SK-N-SH treated with all-trans-retinoic acid at 6 μM for 48 hours (cell line): ENCODE measurements at regions not wholly inside any gene's neighbourhood (a gene's known extent, or its start where the extent isn't known, plus 50 kb on each side); places are given as distances from the start of the nearest gene placed in this dataset.

Source experiments
- ATAC-seq: fragments of 200-7000 bp; cut with Tn5 transposase; 3 replicates; pipeline ENCODE4 v1.9.1; 2020; ENCODE audit warnings: mild to moderate bottlenecking, moderate library complexity
- ARNTL ChIP-seq: fragments of 450-650 bp; formaldehyde crosslinking; IDR thresholded peaks from 2 replicates; pipeline ENCODE4 v1.5.0; 2020; ENCODE audit warnings: low read depth, mild to moderate bottlenecking, moderate library complexity, borderline replicate concordance
- BACH2 ChIP-seq: fragments of 250-450 bp; sonication (Bioruptor Pico); IDR thresholded peaks from 2 replicates; pipeline ENCODE4 v1.9.0; 2021; ENCODE audit warnings: mild to moderate bottlenecking, borderline replicate concordance
- CSDC2 ChIP-seq: fragments of 250-450 bp; sonication (Bioruptor Pico); IDR thresholded peaks from 2 replicates; pipeline ENCODE4 v1.5.0; 2020; ENCODE audit warnings: mild to moderate bottlenecking, moderate library complexity
- ESRRG ChIP-seq: fragments of 250-450 bp; sonication (Bioruptor Pico); IDR thresholded peaks from 2 replicates; pipeline ENCODE4 v1.6.1; 2021; ENCODE audit warnings: mild to moderate bottlenecking
- GLIS3 ChIP-seq: fragments of 250-450 bp; sonication (Bioruptor Pico); IDR thresholded peaks from 2 replicates; pipeline ENCODE4 v1.5.0; 2020; ENCODE audit warnings: mild to moderate bottlenecking, moderate library complexity
- OSR1 ChIP-seq: fragments of 250-450 bp; sonication (Bioruptor Pico); IDR thresholded peaks from 2 replicates; pipeline ENCODE4 v1.8.0; 2022; ENCODE audit warnings: moderate library complexity, mild to moderate bottlenecking, inconsistent platforms
- PPARA ChIP-seq: fragments of 250-450 bp; sonication (Bioruptor Pico); IDR thresholded peaks from 2 replicates; pipeline ENCODE4 v1.5.0; 2020; ENCODE audit warnings: mild to moderate bottlenecking, borderline replicate concordance
- SNAI2 ChIP-seq: fragments of 250-450 bp; sonication (Bioruptor Pico); IDR thresholded peaks from 2 replicates; pipeline ENCODE4 v1.5.0; 2020; ENCODE audit warnings: mild to moderate bottlenecking, moderate library complexity
- TCF4 ChIP-seq: fragments of 250-450 bp; sonication (Bioruptor Pico); IDR thresholded peaks from 2 replicates; pipeline ENCODE4 v1.8.0; 2021; ENCODE audit warnings: mild to moderate bottlenecking, moderate library complexity, borderline replicate concordance
- TOX ChIP-seq: fragments of 250-450 bp; sonication (Bioruptor Pico); IDR thresholded peaks from 2 replicates; pipeline ENCODE4 v1.8.0; 2021; ENCODE audit warnings: mild to moderate bottlenecking, moderate library complexity, borderline replicate concordance
- ZC3H10 ChIP-seq: fragments of 250-450 bp; sonication (Bioruptor Pico); IDR thresholded peaks from 2 replicates; pipeline ENCODE4 v1.5.1; 2021; ENCODE audit warnings: mild to moderate bottlenecking, moderate library complexity
- ZFP3 ChIP-seq: fragments of 250-450 bp; sonication (Bioruptor Pico); IDR thresholded peaks from 2 replicates; pipeline ENCODE4 v1.5.0; 2020; ENCODE audit warnings: mild to moderate bottlenecking, moderate library complexity
- ZFP30 ChIP-seq: fragments of 450-650 bp; formaldehyde crosslinking; IDR thresholded peaks from 2 replicates; pipeline ENCODE4 v1.5.0; 2022; ENCODE audit warnings: mild to moderate bottlenecking, moderate library complexity
- ZNF565 ChIP-seq: fragments of 450-650 bp; formaldehyde crosslinking; conservative IDR thresholded peaks from 2 replicates; pipeline ENCODE4 v1.5.0; 2020; ENCODE audit warnings: low read depth, mild to moderate bottlenecking, moderate library complexity
- ZNF70 ChIP-seq: fragments of 450-650 bp; formaldehyde crosslinking; IDR thresholded peaks from 2 replicates; pipeline ENCODE4 v1.5.0; 2020; ENCODE audit warnings: mild to moderate bottlenecking, moderate library complexity
- ZNF8 ChIP-seq: fragments of 450-650 bp; formaldehyde crosslinking; IDR thresholded peaks from 2 replicates; pipeline ENCODE4 v1.5.0; 2020; ENCODE audit warnings: mild to moderate bottlenecking, moderate library complexity
- TF ChIP-seq, protein P1 (sequence below): fragments of 250-450 bp; sonication (Bioruptor Pico); IDR thresholded peaks from 2 replicates; pipeline ENCODE4 v1.5.1; 2020; ENCODE audit warnings: low read depth, mild to moderate bottlenecking, moderate library complexity
- TF ChIP-seq, protein P2 (sequence below): fragments of 250-450 bp; sonication (Bioruptor Pico); IDR thresholded peaks from 2 replicates; pipeline ENCODE4 v1.8.0; 2021; ENCODE audit warnings: low read depth, mild to moderate bottlenecking, moderate library complexity, borderline replicate concordance
- TF ChIP-seq, protein P3 (sequence below): fragments of 250-450 bp; sonication (Bioruptor Pico); IDR thresholded peaks from 2 replicates; pipeline ENCODE4 v1.8.0; 2020; ENCODE audit warnings: mild to moderate bottlenecking, moderate library complexity, borderline replicate concordance
- TF ChIP-seq, protein P4 (sequence below): fragments of 250-450 bp; sonication (Bioruptor Pico); IDR thresholded peaks from 2 replicates; pipeline ENCODE4 v1.5.1; 2021; ENCODE audit warnings: mild to moderate bottlenecking, moderate library complexity
- TF ChIP-seq, protein P5 (sequence below): fragments of 250-450 bp; sonication (Bioruptor Pico); IDR thresholded peaks from 2 replicates; pipeline ENCODE4 v1.5.0; 2020; ENCODE audit warnings: mild to moderate bottlenecking, moderate library complexity

DNA sequence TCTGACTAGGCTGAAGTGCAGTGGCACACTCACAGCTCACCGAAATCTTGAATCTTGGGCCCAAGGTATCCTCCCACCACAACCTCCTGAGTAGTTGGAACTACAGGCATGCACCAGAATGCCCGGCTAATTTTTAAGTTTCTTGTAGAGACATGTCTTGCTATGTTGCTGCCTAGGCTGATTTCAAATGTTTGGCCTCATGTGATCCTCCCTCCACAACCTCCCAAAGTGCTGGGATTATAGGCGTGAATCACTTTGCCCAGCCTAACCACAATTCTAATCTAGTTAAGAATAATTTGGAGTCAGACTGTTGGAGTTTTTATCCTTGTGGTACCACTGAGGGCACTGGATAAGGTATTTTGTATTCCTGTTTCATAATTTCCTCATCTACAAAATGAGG is 317.5 kb upstream of the AGA start (continued):
- TF ChIP-seq, protein P1, sequence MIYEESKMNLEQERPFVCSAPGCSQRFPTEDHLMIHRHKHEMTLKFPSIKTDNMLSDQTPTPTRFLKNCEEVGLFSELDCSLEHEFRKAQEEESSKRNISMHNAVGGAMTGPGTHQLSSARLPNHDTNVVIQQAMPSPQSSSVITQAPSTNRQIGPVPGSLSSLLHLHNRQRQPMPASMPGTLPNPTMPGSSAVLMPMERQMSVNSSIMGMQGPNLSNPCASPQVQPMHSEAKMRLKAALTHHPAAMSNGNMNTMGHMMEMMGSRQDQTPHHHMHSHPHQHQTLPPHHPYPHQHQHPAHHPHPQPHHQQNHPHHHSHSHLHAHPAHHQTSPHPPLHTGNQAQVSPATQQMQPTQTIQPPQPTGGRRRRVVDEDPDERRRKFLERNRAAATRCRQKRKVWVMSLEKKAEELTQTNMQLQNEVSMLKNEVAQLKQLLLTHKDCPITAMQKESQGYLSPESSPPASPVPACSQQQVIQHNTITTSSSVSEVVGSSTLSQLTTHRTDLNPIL (CRISPR knock-in tag): no peak
- no peak for TF ChIP-seq ZNF8
- TF ChIP-seq ZNF565: no peak

DNA sequence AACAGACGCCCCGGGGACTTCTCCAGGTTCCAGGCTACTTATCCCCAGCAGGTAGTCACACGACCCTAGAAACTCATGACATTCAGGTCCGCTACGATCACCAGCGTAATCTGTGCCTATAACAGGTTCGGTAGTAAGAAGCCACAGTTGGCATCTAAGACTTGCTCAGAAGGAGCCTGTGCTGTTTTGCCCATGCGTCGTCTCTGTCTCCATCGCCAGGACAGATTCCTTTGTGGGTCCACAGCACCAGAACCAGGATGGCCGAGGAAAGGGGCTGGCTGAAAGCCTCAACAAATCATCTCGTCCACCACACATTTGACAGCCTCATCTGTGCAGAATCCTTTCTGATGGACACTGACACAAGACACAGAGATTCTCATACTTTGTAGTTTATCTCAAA is 319.5 kb upstream of the AGA start:
- TF ChIP-seq, protein P1 (CRISPR knock-in tag): no peak
- TF ChIP-seq ZNF70 (CRISPR knock-in tag) (no peak), BACH2 (CRISPR knock-in tag) (no peak), OSR1 (CRISPR knock-in tag) (no peak), CSDC2 (CRISPR knock-in tag) (no peak), ZFP3 (CRISPR knock-in tag) (no peak), GLIS3 (CRISPR knock-in tag) (no peak), ZC3H10 (no peak)
- TF ChIP-seq, protein P2, sequence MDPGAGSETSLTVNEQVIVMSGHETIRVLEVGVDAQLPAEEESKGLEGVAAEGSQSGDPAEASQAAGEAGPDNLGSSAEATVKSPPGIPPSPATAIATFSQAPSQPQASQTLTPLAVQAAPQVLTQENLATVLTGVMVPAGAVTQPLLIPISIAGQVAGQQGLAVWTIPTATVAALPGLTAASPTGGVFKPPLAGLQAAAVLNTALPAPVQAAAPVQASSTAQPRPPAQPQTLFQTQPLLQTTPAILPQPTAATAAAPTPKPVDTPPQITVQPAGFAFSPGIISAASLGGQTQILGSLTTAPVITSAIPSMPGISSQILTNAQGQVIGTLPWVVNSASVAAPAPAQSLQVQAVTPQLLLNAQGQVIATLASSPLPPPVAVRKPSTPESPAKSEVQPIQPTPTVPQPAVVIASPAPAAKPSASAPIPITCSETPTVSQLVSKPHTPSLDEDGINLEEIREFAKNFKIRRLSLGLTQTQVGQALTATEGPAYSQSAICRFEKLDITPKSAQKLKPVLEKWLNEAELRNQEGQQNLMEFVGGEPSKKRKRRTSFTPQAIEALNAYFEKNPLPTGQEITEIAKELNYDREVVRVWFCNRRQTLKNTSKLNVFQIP (CRISPR knock-in tag): no peak
- TF ChIP-seq, protein P3, sequence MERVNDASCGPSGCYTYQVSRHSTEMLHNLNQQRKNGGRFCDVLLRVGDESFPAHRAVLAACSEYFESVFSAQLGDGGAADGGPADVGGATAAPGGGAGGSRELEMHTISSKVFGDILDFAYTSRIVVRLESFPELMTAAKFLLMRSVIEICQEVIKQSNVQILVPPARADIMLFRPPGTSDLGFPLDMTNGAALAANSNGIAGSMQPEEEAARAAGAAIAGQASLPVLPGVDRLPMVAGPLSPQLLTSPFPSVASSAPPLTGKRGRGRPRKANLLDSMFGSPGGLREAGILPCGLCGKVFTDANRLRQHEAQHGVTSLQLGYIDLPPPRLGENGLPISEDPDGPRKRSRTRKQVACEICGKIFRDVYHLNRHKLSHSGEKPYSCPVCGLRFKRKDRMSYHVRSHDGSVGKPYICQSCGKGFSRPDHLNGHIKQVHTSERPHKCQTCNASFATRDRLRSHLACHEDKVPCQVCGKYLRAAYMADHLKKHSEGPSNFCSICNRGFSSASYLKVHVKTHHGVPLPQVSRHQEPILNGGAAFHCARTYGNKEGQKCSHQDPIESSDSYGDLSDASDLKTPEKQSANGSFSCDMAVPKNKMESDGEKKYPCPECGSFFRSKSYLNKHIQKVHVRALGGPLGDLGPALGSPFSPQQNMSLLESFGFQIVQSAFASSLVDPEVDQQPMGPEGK (CRISPR knock-in tag): no peak
- no peak for ATAC-seq

DNA sequence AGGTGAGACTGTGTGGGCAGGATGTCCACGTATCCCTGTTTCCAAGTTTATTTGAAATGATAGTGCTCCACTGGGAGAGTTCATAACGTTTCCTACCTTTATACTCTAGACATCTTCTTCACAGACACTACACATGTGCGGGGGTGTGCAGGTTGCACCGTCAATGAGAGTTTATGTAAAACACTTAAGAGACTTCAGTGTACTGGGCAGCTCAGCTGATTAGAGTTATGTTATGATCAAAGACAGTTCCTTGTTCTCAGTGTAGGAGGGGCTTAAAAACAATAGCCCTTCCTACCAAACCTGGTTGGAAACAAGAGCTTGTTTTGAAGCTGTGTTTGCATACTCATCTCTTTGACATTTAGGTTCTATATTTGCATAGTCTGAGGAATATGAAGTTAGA is 326.9 kb upstream of the AGA start:
- ATAC-seq: no peak
- TF ChIP-seq OSR1 (CRISPR knock-in tag): no peak
- no peak for TF ChIP-seq SNAI2 (CRISPR knock-in tag)
- no peak for TF ChIP-seq ESRRG (CRISPR knock-in tag)
- TF ChIP-seq, protein P4, sequence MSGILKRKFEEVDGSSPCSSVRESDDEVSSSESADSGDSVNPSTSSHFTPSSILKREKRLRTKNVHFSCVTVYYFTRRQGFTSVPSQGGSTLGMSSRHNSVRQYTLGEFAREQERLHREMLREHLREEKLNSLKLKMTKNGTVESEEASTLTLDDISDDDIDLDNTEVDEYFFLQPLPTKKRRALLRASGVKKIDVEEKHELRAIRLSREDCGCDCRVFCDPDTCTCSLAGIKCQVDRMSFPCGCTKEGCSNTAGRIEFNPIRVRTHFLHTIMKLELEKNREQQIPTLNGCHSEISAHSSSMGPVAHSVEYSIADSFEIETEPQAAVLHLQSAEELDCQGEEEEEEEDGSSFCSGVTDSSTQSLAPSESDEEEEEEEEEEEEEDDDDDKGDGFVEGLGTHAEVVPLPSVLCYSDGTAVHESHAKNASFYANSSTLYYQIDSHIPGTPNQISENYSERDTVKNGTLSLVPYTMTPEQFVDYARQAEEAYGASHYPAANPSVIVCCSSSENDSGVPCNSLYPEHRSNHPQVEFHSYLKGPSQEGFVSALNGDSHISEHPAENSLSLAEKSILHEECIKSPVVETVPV (CRISPR knock-in tag): no peak
- no peak for TF ChIP-seq ZFP30 (CRISPR knock-in tag)
- no peak for TF ChIP-seq BACH2 (CRISPR knock-in tag)
- TF ChIP-seq ZNF70 (CRISPR knock-in tag): no peak
- no peak for TF ChIP-seq ZFP3 (CRISPR knock-in tag)
- TF ChIP-seq ZNF565: no peak

DNA sequence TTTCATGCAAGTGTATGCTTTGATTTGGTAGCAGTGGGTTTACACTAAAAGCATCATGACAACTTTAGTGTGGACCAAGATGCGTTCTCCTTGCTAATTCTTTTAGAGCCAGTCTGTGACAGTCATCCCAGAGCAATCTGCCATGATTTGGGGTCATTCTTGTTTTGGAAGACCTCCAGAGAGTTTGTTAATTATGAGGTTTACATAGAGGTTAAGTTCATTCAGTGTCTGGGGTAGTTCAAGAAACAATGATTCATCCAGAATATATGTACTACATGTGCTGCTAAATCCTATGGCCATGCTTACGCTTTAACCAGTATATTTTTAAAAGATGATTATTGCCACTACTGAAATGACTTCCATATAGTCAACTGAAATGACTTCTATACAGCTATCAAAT is 328.5 kb upstream of the AGA start:
- TF ChIP-seq PPARA (CRISPR knock-in tag) (no peak), ZNF8 (no peak), OSR1 (CRISPR knock-in tag) (no peak), TCF4 (CRISPR knock-in tag) (no peak), BACH2 (CRISPR knock-in tag) (no peak), SNAI2 (CRISPR knock-in tag) (no peak), TOX (CRISPR knock-in tag) (no peak), ESRRG (CRISPR knock-in tag) (no peak), ZFP3 (CRISPR knock-in tag) (no peak), ZNF70 (CRISPR knock-in tag) (no peak), ARNTL (CRISPR knock-in tag) (no peak)
- TF ChIP-seq, protein P2 (CRISPR knock-in tag): no peak
- TF ChIP-seq, protein P5, sequence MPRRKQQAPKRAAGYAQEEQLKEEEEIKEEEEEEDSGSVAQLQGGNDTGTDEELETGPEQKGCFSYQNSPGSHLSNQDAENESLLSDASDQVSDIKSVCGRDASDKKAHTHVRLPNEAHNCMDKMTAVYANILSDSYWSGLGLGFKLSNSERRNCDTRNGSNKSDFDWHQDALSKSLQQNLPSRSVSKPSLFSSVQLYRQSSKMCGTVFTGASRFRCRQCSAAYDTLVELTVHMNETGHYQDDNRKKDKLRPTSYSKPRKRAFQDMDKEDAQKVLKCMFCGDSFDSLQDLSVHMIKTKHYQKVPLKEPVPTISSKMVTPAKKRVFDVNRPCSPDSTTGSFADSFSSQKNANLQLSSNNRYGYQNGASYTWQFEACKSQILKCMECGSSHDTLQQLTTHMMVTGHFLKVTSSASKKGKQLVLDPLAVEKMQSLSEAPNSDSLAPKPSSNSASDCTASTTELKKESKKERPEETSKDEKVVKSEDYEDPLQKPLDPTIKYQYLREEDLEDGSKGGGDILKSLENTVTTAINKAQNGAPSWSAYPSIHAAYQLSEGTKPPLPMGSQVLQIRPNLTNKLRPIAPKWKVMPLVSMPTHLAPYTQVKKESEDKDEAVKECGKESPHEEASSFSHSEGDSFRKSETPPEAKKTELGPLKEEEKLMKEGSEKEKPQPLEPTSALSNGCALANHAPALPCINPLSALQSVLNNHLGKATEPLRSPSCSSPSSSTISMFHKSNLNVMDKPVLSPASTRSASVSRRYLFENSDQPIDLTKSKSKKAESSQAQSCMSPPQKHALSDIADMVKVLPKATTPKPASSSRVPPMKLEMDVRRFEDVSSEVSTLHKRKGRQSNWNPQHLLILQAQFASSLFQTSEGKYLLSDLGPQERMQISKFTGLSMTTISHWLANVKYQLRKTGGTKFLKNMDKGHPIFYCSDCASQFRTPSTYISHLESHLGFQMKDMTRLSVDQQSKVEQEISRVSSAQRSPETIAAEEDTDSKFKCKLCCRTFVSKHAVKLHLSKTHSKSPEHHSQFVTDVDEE (CRISPR knock-in tag): no peak
- ATAC-seq: no peak
